SU-DHL-6 (cell line): ENCODE measurements at regions not wholly inside any gene's neighbourhood (a gene's known extent, or its start where the extent isn't known, plus 50 kb on each side); places are given as distances from the start of the nearest gene placed in this dataset.

Source experiments
- CTCF ChIP-seq: fragments of 200-600 bp; sonication (generic); IDR thresholded peaks from one replicate; pipeline ENCODE4 v1.5.1; 2017; ENCODE audit warnings: antibody characterized with exemption, mild to moderate bottlenecking, low read length, moderate library complexity; ENCODE audit not compliant: insufficient read depth, poor library complexity, severe bottlenecking
- EZH2phosphoT487 ChIP-seq: fragments of 200-600 bp; sonication (generic), shearing (Covaris generic); conservative IDR thresholded peaks from 2 replicates; pipeline ENCODE4 v1.6.1; 2018; ENCODE audit warnings: mild to moderate bottlenecking, antibody characterized with exemption, low read length, moderate library complexity, mixed read lengths

GRCh38 chr15:89397653-89398023, 63.0 kb upstream of the POLG start:
- TF ChIP-seq CTCF (no peak), EZH2phosphoT487 (no peak)
